GM19328 (cell line): ENCODE measurements at regions not wholly inside any gene's neighbourhood (a gene's known extent, or its start where the extent isn't known, plus 50 kb on each side); places are given as distances from the start of the nearest gene placed in this dataset.
"Not testable (repeated sequence)": the region's sequence is repeated elsewhere in the genome, so short reads cannot be mapped to it uniquely, and the experiment has no call there.

Experiments used
- ATAC-seq: cut with Tn5 transposase; IDR thresholded peaks from one replicate; pipeline ENCODE4 v1.9.1; 2021; ENCODE audit warnings: mild to moderate bottlenecking, moderate library complexity; ENCODE audit not compliant: unreplicated experiment

- ATAC-seq: no peak
Observed at GRCh38 chr2:65920659-65921058, 488.3 kb upstream of the SPRED2 start.

GRCh38 chr2:65919550-65920188 lies 487.3 kb upstream of the SPRED2 start:
- ATAC-seq: no peak

- ATAC-seq: no peak
Observed at GRCh38 chr2:65918760-65919187, 486.4 kb upstream of the SPRED2 start.

GRCh38 chr2:65917986-65918385 lies 485.6 kb upstream of the SPRED2 start:
- ATAC-seq: no peak

GRCh38 chr2:65916785-65917295 lies 484.4 kb upstream of the SPRED2 start:
- no peak for ATAC-seq

- no peak for ATAC-seq
Observed at GRCh38 chr2:65916177-65916576, 483.8 kb upstream of the SPRED2 start.

GRCh38 chr2:65915273-65915672 lies 482.9 kb upstream of the SPRED2 start:
- ATAC-seq: no peak

- no peak for ATAC-seq
Observed at GRCh38 chr2:65914244-65914786, 481.9 kb upstream of the SPRED2 start.

GRCh38 chr2:65913813-65914212 lies 481.4 kb upstream of the SPRED2 start:
- no peak for ATAC-seq

- no peak for ATAC-seq
Observed at GRCh38 chr2:65901756-65902155, 469.4 kb upstream of the SPRED2 start.

GRCh38 chr2:65896446-65896845 lies 464.0 kb upstream of the SPRED2 start:
- ATAC-seq: no peak

- not testable (repeated sequence) for ATAC-seq
Observed at GRCh38 chr2:65890131-65890530, 457.7 kb upstream of the SPRED2 start.

GRCh38 chr2:65885266-65885665 lies 452.9 kb upstream of the SPRED2 start:
- ATAC-seq: no peak

- ATAC-seq: no peak
Observed at GRCh38 chr2:65881592-65881991, 449.2 kb upstream of the SPRED2 start.

GRCh38 chr2:65880436-65880835 lies 448.0 kb upstream of the SPRED2 start:
- no peak for ATAC-seq

- no peak for ATAC-seq
Observed at GRCh38 chr2:65878011-65878340, 445.6 kb upstream of the SPRED2 start.

GRCh38 chr2:65877331-65878010 lies 445.1 kb upstream of the SPRED2 start:
- no peak for ATAC-seq

GRCh38 chr2:65876114-65876513 lies 443.7 kb upstream of the SPRED2 start:
- ATAC-seq: no peak

GRCh38 chr2:65870826-65871225 lies 438.4 kb upstream of the SPRED2 start:
- no peak for ATAC-seq

- no peak for ATAC-seq
Observed at GRCh38 chr2:65869296-65869695, 436.9 kb upstream of the SPRED2 start.

- ATAC-seq: no peak
Observed at GRCh38 chr2:65868177-65868576, 435.8 kb upstream of the SPRED2 start.

- no peak for ATAC-seq
Observed at GRCh38 chr2:65867446-65867845, 435.0 kb upstream of the SPRED2 start.
